Fibroblast of skin of right quadriceps (primary cell): ENCODE measurements at regions not wholly inside any gene's neighbourhood (a gene's known extent, or its start where the extent isn't known, plus 50 kb on each side); places are given as distances from the start of the nearest gene placed in this dataset.
"Not testable (repeated sequence)": the region's sequence is repeated elsewhere in the genome, so short reads cannot be mapped to it uniquely, and the experiment has no call there.

Experiments used
- DNase-seq: peaks from one replicate; pipeline ENCODE4 v3.0.0-alpha.2; 2013

DNA sequence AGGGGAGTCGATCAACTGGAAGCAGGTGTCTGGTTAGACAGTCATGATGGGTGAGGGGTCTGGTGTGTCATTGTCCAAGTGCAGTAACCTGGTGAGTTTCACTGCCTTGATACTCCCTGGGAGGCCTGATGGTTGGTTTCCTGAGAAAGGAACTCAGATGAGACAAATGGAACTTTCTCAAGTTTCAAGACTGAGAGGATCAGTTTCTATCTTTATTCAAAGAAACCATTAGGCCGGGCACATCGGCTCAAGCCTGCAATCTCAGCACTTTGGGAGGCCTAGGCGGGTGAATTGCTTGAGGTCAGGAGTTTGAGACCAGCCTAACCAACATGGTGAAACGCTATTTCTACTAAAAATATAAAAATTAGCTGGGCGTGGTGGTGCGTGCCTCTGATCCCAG lies 776.1 kb downstream of the AACS start:
- DNase-seq = no peak

DNA sequence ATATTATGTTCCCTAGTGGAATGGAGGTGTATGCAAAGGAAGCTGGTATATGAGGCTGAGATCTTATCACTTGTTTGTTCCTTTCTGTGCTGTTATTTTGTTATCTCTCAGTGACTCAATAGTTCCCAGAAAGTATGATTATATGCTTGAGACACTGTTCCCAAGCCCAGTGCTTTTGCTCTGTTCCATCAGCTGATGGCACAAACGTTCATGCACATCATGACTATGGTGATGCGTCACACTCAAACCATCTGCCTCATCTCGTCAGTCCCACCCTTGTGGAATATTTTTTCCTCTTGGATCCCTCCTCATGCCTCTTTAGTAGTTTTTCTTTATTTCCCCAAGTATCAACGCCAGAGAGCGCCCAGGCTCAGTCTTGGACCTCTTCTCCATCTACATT lies 786.9 kb downstream of the AACS start:
- no peak for DNase-seq

DNA sequence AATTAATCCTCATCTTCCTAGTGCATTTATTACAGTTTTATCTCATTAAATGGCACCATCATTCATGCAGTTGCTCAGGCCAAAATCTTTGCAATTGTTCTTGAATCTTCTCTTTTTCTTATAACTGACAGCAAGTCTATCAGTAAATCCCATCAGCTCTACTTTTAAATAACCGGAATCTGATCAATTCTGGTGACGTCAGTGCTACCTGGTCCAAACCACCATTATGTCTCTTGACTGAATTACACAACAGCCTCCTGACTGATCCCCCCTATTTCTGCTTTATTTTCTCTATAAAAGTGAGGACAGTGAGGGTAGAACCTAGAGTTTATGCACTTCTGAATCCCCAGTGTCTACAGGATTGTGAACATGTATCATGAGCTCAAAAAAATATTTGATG lies 787.4 kb downstream of the AACS start:
- no peak for DNase-seq

DNA sequence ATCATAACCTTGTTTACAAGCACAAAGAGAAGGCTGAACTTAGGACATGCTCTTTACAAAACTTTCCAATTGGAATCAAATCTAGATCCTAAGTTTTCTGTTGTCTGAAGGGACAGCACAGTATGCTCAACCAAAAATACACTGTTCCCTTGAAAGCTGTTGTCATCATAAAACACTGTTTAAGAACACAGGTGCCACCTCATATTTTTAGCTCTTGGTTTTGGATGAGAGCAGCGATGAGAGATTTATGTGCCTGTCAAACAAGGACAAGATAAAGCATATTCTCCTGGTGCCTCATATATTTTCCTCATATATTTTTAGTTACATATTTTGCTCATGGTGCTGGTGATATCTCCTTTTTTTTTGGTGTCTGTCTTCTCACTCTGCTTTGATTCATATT lies 788.4 kb downstream of the AACS start:
- no peak for DNase-seq

DNA sequence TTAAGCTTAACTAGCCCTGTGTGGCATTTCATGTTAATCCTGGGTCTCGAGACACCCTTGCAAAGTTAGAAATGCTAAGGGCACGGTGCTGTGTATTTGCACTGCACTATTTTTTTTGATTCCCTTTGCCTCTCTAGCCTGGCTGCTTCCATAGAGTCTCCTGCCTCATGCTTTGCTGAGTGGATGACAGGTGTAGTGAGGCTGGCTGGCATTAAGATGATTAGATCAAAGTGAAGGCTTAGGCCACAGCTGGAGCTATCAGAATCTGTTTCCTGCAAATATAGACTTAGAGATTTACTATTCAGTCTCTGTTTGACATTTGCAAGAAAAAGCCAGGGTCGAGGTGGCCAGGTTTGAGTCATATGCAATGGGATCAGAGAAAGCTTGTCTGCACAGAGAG lies 791.1 kb downstream of the AACS start:
- no peak for DNase-seq

DNA sequence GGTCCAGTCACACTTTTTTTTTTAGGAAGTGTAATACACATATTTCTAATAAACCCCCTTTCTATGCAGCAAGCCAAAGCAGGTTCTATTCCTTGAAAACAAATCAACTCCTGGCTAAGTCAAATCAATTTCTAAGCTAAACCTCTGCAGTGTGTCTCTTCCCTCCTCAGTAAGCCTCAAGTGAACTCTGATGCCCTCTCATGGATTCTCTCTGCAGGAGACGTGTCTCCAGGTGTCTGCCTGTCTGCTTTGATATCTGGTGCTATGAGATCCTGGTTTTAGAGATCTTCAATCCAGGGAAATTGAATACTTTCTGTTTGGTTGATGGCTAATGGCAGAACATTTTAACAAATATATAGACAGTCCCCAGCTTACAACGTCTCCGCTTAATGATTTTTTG lies 791.7 kb downstream of the AACS start:
- no peak for DNase-seq

DNA sequence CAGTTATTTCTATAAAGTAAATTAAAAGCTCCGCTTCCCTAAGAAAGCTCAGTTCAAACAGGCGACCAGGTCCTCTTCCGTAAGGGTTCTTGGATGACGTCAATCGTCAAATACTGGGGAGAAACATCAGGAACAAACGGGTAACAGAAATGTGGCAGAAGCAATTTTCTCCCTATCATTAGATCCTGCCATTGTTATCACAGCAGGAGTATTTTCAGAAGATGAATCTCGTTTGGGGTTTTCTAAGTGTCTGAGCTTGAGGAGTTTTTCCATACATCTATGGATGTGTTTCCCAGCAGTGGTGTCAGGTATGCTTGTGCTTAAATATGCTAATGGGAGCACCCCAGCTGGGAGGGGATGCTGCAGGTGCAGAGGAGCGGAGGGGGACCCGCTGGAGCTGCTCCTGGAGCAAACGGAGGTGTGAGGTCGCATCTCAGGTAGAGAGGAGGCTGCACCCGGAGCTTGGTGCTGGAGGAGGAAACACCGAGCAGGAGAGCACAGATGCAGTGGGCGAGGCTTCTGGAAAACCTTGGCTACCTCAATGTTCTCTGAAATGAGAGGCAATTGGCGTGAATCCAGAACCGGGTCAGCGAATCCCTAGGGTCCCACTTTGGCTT lies 795.5 kb downstream of the AACS start:
- DNase-seq = no peak

DNA sequence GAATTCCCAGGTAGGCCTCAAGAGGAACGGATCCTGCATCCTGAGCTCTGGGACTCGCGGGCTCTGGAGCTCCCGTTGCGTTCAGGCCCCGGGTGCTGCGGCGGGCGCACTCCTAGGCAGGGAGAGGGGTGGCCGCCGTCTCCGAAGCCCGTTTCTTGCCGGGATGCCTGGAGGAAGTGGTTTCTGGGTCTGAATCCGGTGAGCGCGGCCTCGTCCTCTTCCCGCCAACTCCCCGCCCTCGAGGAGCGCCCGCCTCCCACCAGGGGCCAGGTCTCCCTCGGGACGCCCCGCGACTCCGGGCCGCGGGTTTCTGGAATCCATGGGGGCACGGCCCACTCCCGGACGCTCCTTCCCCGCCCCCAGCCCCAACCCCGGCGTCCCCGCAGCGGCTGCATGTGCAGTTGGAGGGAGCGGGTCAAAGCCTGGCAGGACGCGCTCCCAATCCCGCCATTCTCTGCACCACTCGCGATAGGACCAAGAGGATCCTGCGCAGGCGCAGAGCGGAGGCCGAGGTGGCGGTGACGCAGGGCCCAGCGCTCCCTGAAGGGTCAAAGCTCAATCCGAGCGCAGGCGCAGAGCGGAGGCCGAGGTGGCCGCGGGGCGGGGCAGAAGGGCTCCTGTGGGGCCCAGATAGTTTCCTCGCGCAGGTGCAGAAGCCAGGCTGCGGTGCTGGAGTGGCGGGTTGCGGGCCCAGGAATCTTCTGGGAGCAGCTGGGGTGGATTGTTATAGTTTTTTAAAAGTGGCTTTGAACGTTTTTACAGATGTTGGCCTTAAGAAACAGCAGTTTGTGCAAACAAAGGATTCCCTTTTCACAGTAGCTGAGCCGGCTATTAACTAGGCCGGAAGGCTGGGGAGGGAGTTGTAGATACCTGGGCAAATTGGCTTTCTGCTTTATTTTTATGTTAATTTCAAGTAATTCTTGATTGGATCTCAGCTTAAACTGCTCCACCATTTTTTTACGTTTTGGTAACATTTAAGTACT lies 796.4 kb downstream of the AACS start:
- DNase-seq = no peak

DNA sequence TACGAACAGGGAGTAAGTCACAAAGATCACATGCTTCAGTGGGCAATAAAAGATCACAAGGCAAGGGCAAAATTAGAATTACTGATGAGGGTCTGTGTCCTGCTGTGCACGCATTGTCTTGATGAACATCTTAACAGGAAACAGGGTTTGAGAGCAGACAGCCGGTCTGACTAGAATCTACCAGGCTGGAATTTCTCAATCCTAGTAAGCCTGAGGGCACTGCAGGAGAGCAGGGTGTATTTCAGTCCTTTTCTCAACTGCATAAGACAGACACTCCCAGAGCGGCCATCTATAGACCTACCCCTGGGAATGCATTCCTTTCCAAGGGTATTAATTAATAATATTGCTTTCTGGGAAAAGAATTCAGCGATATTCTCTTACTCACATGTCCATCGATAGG lies 800.0 kb downstream of the AACS start:
- not testable (repeated sequence) for DNase-seq

DNA sequence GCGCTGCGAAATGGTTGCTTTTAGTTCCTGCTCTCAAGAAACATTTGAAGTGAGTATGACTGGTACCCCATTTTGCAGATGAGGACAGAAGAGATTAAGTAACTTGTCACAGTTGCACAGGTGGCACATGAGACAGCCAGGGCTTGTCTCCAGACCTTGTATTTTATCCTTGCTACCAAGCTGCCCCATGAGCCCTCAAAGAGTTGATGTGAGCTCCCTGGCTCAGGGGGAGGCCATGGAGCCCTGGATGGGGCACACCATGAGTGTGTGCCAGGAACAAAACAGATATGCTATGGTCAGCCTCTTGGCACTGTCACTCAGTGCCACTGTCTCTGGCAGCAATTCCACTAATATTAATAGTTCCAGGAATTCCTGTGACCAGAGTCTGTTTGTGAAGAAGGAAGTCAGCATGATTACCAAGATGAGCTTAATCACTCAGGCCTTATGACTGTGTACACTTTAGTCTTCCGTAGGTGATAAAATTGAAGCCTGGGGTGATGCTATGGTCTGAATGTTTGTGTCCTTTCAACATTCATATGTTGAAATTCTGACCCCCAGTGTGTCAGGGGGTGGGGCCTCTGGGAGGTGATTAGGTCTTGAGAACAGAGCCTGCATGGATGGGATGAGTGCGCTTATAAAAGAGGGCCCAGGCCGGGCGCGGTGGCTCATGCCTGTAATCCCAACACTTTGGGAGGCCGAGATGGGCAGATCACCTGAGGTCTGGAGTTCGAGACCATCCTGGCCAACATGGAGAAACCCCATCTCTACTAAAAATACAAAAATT lies 806.8 kb downstream of the AACS start:
- no peak for DNase-seq

DNA sequence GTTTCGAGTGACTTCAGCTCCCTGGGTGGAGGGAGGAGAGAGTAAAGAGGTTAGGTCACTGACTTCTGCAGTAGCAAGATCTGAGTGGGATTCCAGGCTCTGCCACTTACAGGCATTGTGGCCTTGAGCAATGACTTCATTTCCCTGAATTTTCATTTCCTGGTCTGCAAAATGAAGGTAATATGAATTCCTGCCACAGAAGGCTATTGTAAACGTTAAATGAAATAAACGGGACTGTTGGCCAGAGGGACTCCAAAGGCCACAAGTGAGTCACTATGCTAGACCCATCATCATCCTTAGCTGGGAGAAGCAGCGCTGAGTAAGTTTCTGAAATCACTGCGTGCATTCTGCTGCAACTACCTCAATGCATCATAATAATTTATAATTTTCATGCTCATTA lies 807.8 kb downstream of the AACS start:
- DNase-seq = no peak

DNA sequence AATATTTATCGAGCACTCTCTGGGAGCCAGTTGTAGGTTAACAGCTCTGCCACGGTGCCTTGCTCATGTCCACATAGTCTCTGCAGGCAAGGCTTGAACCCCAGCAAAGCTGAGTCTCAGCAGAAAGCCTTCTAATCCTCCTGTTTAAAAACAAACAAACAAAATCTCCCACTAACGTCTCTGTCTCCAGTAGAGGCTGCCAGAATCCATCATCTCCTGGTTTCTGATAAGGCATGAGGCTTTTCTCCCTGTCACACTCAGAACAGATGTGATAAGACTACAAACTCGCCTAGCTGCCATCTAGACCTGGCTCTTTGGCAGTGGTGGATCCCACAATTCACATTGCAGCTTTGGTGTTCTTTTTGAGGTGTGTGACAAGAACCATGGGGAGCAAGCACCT lies 813.2 kb downstream of the AACS start:
- DNase-seq = no peak

DNA sequence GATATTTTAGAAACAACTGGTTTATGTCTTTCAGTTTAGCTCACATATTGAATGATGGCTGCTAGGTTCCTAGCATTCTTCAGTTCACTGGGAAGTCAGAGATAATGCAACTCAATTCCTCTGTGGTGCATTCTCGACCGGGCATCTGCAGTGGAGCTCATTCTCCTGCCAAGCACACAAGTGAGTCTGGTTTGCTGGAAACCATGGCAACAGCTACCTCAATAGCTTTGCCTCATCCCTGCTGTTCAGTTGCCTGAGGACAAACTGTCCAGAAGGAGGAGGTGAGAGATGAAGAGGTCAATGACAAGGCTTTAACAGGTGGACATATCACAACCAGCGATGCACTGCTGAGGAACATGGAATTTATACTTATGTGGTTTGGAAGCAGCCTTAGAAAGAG lies 816.9 kb downstream of the AACS start:
- DNase-seq = no peak

DNA sequence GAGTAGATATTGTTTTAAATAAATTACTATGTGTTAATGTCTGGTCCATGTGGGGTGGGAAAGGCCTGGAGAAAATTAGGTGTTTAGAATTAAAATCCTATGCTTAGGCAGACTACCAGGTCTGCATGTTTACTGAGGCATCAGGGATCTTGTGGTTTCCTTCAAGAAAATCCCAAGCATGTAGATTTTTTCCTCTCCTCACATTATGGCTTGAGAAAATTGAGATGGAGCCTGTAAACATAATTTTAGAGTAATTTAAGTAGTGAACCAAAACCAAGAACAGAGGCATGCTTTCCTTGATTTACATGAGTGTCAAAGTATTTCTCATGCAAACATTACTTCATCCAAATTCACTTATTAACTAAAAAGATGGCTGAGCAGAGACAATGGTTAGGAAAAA lies 823.7 kb downstream of the AACS start:
- DNase-seq = no peak

DNA sequence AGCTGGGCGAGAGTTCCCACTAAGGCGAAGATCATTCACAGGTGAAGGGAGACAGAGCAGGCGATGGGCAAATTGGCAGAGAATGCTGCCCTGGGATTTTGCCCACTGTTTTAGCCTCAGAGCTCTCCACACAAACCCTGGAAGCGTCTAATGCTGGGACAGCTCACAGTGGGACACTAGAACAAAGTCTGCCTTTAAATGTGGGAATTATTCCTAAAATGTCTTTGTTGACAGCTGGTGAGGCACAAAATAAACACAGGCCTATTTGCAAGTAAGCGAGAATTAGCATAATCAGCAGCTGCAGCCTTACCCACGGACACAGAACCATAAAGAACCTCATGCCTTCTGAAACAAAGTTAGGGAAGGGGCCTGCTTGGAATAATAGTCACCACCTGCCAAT lies 824.5 kb downstream of the AACS start:
- no peak for DNase-seq

DNA sequence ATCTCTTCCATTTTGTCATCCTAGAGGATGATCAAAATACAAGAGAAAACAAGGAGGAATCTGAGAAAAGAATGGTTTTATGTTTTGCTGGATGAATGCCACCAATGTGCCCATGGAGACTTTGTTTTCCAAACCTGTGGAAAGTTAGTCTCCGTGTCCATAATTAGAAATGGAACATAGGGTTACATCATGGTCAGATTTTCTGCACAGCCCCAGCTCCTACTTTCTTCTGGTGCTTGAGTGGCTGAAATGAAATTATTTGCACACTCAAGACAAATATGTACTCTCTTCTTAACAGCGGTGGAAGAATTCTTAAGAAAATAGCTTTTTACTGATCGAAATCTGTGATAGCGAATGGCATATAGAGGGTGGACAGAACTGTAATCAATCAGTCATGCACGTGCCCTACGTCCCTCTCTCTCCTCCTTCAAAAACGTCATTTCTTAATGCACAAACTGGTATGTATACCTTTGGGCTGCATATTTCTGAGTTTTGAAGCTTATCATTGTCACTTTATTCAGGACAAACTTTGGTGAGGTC lies 825.2 kb downstream of the AACS start:
- no peak for DNase-seq

DNA sequence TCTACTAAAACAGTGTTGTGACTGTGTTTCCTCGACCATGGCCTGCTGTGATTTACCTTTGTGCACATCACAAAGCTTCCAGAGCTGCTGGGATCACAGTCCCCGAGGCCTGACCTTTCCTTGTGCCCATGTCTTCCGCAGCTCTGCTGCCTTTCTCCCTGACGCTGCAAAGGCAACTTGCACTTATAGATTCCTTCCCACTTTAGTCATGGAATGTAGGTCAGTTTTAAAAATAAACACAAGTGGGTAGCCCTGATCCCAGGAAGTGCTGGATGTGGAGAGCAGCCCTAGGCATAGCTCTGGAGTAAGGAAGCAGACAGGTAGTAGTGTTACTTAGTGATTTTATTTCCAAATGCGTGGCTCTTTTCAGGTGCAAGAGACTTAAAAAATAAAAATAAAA lies 825.7 kb downstream of the AACS start:
- no peak for DNase-seq

DNA sequence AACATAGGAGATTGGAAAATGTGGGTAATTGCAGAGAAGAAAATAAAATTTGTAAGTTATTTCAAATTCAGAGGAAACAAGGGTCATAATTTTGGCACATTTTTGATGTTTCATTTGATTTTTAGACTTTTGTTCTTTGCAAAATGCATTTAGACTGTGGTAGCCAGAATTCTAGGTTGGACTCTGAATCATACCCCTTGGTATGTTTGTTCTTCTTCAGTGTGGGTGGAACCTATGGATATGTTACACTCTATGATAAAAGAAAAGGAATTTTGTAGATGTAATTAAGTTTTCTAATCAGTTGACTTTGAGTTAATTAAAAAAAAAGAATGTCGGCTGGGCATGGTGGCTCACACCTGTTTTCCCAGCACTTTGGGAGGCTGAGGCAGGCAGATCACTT lies 827.0 kb downstream of the AACS start:
- DNase-seq = no peak

DNA sequence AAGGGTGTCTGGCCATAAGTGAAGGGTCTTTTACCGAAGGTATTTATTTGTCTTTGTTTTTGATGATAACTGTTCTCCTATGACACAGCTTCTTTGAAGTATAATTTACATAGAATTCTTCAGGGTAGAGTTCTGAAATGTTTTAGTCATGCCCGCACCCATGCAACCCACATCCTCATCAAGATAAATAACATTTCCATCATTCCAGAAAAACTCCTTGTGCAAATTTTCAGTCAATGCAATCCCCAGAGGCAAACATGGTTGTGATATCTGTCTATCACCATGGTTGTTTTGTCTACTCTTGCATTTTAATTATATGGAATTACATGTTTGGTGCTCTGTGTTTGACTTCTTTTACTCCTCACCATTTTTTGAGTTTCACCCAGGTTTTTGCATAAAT lies 837.8 kb downstream of the AACS start:
- DNase-seq = no peak

DNA sequence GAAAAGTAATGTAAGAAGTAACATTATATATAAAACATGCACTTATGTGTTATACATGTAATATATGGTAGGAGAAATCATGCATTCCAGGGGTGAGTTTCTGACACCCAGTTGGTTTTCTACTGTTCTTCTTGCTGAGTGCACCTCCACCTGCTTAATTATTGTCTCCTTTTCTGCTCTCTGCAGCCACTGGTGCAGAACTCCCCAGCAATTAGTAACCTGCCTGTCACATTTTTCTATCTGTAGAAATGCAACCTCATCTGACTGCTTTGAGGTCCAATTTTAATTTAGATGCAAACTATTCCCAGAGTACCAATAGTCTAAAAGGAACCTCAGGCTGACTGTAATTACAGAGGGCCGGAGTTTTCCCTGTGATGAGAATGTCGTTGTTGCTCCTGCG lies 842.1 kb downstream of the AACS start:
- no peak for DNase-seq

DNA sequence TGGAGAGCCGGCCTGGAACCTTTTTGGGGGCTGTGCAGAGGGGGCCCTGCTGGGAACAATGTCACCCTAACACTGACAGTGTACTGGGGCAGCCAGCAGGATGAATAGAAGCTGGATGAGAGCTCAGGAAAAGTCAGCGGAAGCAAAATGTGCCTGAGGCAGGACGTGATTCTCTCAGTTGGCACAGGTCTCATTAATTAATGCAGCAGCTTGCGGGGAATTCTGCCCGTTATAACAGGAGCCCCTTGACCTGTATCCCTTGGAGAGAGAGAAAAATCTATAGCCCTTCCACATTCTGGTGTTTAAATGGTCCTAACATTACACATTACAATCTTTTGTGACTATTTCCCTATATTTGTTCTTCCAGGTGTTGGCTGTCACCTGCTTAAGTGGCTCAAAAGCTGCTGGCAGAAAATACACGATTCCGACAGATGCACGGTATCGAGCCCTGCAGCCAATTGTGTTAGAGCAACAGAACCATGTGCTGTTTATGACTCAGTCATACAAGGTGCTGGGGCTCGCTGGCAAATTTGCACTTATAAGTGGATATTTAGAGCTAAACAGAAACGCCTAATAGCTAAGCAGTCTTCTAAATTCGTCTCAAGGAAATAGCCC lies 854.7 kb downstream of the AACS start:
- DNase-seq = no peak

DNA sequence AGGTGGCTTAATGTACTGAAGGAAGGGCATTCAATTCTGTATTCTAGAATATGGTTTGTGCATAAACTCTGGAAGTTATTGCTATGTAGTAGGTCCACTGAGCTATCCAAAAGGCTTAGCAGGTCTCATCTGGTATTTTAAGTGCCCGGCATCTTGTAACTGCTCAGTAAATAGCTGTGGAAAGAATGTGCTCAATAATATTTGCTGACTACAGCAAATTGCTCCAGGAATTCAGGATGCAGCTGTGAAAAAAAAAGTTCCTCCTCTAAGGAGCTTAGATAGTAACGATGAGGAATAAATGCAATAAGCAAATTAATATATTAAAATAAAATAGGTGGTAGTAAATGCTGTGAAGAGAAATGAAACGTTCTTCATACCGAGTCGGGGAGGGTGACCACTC lies 857.1 kb downstream of the AACS start:
- no peak for DNase-seq

DNA sequence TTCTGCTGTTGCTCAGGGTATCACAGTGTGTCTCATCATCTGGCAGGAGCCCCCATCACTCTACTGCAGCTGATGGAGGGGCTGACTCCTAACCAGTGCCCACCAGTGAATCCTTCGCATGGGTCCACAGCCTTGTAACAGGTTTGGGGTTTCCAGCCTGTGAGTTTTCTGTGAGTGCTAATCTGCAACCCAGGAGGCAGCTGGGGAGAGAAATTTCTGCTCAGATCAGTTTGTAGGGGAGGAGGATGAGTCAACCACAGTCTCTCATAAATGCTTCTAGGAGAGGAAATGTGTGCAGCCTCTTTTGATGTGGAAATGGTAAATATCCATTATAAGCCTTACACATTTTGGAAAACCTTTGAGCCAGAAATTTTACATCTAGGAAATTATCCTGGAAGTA lies 871.3 kb downstream of the AACS start:
- DNase-seq = no peak
